Heart left ventricle (tissue), 13 donors: ENCODE measurements at regions not wholly inside any gene's neighbourhood (a gene's known extent, or its start where the extent isn't known, plus 50 kb on each side); places are given as distances from the start of the nearest gene placed in this dataset.

ENCODE experiments used
- CTCF ChIP-seq, 12 donors: fragments of 200-600 bp; sonication (generic) in 4 of 12; IDR thresholded peaks; one replicate each; pipeline versions ENCODE4 v1.5.0 to v1.8.0; 2018 to 2022; ENCODE audit warnings: antibody characterized with exemption in 12 of 12, mild to moderate bottlenecking in 5 of 12
- POLR2A ChIP-seq, 2 donors: fragments of 450-650 bp; IDR thresholded peaks; one replicate each; pipeline ENCODE4 v1.6.1; 2017; ENCODE audit warnings: antibody characterized with exemption in 2 of 2, mild to moderate bottlenecking in 2 of 2, moderate library complexity in 2 of 2
- donor health status: ischemic (EF 13 %, LVEDD 7.1; RV severe dilation, severe dysfunction).
- donor health status: DM: no; HTN: yes; CAD: no.
- donor health status: DM: no; HTN: no; CAD: no.
- donor health status: ischemic (EF 25% LVEDD 6.9; RV normal size, moderate dysfunction).
- donor health status: ischemic (EF 25% LVEDD 5.7; RV mildly dilated, moderate dysfunction).
- donor health status: ischemic (EF 35%, LVEDD 5.7; RV mildly dilated, moderate dysfunction).
- donor health status: nonischemic (EF 11% LVEDD 7.7; RV severe dilation, severe dysfunction).
- donor health status: DM: yes; HTN: yes; CAD: no.
- donor health status: PGD.
- donor health status: ischemic (EF 29% LVEDD 5.4; RV normal size, mild dysfunction).
- donor health status: nonischemic (EF 23%, LVEDD 6.1; RV moderate dilation, normal function).

- TF ChIP-seq CTCF (IDR thresholded peaks at IDR 0.05) (no peak), POLR2A (IDR thresholded peaks at IDR 0.05) (no peak)
Measured at GRCh38 chr5:62960781-62961180, 382.2 kb downstream of the LRRC70 start.
